GM19438 (cell line): ENCODE measurements at regions not wholly inside any gene's neighbourhood (a gene's known extent, or its start where the extent isn't known, plus 50 kb on each side); places are given as distances from the start of the nearest gene placed in this dataset.
"Not testable (repeated sequence)": the region's sequence is repeated elsewhere in the genome, so short reads cannot be mapped to it uniquely, and the experiment has no call there.

Experiments
- ATAC-seq: cut with Tn5 transposase; IDR thresholded peaks from one replicate; pipeline ENCODE4 v1.9.1; 2021; ENCODE audit warnings: low read depth; ENCODE audit not compliant: unreplicated experiment

DNA sequence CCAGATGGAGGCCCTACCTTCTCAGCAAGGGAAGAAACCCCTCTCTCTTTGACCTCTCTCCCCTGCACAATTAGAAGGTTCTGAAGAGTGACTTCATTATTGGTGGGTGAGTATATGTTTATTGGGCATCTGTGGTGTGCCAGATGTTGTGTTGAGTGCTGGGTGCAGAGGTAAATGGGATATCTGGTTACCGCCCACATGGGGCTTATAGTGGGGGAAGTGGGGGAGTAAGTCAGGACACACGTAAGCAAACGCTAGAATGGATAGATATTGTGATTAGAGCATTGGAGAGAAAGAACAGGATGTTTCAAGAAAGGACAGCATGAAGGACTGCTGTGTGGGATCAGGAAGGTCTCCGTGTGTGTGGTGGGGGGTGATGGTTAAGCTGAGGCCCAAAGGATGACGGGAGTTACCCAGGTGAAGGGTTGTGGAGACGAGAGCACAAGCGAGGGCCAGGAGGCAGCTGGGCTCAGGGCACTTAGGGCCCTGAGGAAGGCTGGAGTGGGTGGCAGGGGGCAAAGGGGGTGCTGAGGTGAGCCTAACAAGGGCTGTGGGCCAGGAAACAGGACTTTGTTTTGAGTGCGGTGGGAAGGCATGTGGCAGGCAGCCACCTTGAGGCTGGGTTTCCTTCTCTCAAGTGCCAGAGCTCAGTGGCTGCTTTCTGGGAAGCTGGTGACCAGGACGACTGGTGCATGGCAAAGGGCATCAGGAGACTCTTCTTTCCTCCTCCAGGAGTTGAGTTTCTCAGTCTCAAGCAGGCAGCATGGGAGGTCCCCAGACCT lies 299.9 kb downstream of the RPS24 start:
- ATAC-seq, result no peak

- ATAC-seq, result no peak
Measured at GRCh38 chr10:78335371-78335690, 301.7 kb downstream of the RPS24 start.

GRCh38 chr10:78335691-78336401 lies 302.2 kb downstream of the RPS24 start:
- ATAC-seq, result no peak

GRCh38 chr10:78336402-78336791 lies 302.7 kb downstream of the RPS24 start:
- ATAC-seq, result no peak

GRCh38 chr10:78337016-78337415 lies 303.4 kb downstream of the RPS24 start:
- no peak for ATAC-seq

DNA sequence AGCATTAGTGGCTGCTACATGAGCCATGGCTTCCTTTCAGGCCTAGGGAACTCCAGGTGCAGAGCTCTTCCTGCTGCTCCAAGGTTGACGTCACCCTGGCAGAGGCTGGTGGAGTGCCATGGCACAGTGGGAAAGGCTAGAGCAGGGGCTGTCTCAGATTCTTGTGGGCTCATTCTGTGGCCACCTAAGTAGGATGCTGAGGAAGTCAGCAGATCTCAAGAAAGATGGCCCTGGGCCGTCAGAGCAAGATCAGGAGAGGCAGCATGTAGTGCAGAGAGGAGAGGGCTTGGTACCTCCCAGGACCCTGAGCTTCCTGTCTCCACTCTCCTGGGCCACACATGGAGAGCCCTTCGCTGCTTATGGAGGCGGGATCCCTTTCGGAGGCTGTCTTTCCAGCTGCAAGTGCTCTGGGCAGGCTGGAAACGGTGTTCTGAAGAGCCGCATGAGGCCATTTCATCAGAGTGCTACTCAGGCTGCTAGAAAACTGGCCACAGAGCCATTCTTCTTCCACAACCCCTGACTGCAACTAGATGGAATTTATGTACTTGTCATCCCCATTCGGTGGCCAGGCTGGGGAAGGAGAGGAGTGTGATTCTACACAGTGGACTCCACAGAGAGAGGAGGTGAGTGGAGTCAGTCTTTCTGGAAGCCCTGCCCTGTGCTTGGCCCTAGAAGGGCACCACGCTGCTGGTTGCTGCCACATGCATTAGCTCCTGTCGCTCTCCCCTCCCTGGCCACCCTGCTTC lies 304.2 kb downstream of the RPS24 start:
- no peak for ATAC-seq

GRCh38 chr10:78338717-78339116 lies 305.1 kb downstream of the RPS24 start:
- ATAC-seq, result no peak

DNA sequence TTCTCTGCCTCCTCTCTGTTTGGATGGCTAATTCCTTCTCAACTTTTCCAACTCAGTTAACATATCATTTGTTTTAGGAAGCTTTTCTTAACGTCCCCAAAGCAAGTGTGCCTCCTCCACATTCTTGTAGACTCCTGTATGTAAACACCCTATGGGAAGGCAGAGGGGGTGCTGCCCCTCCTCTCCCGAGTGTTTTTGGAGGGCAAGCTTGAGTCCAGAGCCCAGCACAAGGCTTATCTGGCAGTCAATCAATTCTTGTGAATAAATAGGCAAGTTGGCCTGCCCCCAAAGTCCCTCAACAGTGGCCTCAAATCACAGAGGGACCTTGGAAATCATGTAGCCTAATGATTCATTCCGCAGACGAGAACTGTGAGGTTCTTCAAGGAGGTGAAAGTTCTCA lies 305.6 kb downstream of the RPS24 start:
- ATAC-seq, result no peak

DNA sequence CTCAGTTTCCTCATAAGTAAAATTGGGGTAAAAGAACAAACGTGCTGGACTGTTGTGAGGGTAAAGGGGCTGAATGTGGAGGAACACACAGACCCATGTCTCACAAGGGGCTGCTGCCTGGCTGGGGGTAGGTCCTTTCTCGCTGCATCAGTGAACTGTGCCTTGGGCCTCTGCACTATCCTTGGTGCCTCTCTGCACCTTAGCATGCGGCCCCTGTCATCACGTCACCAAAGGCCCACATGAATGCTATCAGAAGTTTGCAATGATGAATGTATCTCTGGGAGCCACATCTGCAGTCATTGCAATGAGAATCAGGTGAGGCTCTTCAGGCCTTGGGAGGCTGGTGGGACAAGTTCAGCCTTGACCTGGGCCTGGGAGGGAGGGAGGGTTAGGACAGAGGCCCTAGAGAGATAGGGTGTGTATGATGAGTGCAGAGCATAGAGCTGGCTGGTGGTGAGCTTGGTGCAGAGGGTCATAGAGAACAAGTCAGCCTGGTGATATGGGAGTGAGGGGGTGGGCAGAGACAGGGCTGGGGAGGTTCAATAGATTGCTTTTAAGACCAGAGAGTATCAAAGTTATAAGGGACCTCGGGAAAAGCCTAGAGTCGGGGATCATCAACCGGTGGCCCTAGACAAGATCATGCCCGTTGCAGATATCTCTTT lies 308.4 kb downstream of the RPS24 start:
- no peak for ATAC-seq

DNA sequence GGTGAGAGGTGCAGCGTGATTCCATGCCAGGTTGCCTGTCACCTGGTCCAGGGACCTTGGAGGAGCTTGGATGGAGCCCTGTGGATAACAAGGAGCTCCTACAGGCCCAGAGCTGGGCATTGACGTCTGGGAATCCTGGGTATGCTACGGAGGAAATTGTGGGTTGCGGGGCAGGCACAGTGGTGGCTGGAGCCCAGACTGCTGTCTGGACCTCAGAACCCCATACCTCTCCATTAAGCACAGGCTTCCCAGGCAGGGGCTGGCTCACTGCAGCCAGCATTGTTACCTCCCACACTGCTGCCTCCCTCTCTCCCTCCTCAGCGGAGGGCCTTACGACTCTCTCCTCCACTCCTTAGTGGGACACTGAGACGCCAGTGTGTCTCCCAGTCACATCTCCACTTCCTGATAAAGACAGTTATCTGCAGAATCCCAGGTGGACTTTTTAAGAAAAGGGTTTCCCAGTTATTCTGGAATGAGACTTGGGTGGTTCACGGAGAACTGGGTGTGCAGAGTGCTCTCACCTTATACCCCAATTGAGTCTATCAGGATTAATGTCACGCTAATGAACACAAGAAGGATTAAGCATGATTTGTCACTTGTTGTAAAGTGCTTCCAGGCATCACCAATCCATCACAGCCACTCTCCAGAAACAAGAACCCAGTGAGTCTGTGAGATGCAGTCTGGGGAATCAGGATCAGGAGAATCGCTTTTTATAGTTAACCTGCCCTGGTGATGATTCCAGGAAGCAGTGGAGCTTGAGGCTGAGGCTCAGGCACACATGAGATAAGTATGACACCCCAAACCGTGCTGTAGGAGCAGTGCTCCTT lies 309.4 kb downstream of the RPS24 start:
- ATAC-seq, result no peak

DNA sequence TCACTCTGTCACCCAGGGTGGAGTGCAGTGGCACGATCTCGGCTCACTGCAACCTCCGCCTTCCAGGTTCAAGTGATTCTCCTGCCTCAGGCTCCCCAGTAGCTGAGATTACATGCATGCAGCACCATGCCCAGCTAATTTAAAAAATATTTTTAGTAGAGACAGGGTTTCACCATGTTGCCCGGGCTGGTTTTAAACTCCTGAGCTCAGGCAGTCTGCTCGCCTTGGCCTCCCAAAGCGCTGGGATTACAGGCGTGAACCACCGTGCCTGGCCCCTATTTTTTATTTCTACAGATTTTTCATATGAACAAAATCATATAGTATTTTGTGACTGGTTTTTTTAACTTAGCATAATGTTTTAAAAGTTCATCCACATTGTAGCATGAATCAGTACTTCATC lies 310.6 kb downstream of the RPS24 start:
- not testable (repeated sequence) for ATAC-seq

GRCh38 chr10:78345515-78345914 lies 311.9 kb downstream of the RPS24 start:
- not testable (repeated sequence) for ATAC-seq

DNA sequence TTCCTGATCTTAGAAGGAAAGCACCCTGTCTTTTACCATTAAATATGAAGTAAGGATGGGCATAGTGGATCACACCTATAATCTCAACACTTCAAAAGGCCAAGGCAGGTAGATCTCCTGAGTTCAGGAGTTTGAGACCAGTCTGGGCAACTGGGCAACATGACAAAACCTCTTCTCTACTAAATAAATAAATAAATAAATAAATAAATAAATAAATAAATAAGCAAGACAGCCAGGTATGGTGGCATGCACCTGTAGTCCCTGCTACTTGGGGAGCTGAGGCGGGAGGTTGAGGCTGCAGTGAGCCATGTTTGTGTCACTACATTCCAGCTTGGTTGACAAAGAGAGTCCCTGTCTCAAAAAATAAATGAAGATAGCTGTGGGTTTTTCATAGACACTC lies 313.1 kb downstream of the RPS24 start:
- no peak for ATAC-seq

- ATAC-seq, result no peak
Measured at GRCh38 chr10:78348411-78349164, 314.9 kb downstream of the RPS24 start.

DNA sequence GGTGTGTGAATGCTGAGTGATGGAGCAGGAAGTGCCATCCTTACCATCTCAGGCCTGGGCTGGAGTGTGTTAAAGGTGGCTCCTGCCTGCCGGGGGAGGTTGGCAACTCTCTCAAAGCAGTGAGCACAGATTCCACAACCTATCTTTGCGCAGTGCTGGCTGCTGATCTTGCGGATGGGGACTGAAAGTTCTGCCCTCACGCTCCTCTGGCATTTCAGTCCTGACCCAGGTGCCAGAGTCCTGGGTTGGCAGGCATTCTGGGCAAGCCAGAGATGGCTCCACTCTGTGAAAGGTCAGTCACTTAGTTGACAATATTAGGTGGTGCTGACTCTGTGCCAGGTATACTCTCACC lies 315.5 kb downstream of the RPS24 start:
- no peak for ATAC-seq

DNA sequence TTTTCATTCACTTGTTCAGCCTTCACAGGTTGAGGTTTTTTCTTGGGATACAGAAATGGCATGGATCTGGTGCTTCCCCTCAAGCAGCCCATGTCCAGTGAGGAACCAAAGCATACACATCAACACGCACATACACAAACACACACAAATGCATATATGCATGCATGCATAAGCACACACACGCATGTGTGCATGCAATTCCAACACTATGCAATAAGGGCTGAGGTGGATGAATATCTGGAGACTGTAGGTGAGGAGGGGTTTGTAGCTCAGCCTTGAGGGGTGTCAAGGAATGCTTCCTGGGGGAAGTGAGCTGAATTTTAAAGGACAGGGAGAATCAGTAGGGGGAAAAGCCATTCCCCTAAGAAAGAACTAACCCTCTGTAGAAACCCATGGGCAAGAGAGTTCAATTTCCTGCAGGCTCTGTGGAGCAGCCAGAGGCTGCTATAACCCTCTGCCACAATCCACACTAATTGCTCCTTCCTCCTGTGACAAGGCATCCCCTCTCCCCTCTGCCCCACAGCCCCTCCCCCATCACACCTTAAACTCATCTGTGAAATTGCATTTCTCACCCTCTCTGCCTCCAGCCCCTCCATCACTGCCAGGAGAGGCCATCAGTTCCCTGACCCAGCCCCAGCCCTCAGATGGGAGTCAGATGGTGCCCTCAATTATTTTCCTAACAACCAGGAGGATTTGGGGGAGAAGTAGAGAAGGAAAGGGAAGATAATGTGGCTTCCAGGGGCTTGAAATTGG lies 316.4 kb downstream of the RPS24 start:
- ATAC-seq, result no peak

DNA sequence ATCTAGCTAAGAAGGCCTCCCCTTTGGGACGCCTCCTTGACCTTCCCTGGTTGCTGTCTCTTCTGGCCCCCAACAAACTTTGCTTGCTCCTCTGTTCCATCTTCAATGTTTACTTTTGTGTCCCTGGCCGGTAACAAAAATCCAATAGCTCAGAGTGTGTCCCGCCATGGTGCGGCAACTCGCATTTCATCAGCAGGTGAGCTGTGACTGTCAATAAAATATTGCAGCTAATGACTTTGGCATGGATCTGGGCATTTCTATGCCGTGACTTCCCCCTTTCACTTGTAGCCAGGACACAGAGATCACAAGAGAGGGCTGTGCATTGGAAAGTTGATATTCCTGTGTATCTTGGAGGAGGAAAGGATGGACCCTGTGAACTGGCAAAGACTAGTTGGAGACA lies 317.6 kb downstream of the RPS24 start:
- ATAC-seq, result no peak

- no peak for ATAC-seq
Measured at GRCh38 chr10:78351809-78352208, 318.1 kb downstream of the RPS24 start.

GRCh38 chr10:78353636-78354035 lies 320.0 kb downstream of the RPS24 start:
- ATAC-seq, result no peak
